Sigmoid colon (tissue), 3 donors: ENCODE measurements at regions not wholly inside any gene's neighbourhood (a gene's known extent, or its start where the extent isn't known, plus 50 kb on each side); places are given as distances from the start of the nearest gene placed in this dataset.

ENCODE experiments used
- POLR2A ChIP-seq, 2 donors: fragments of 450-650 bp; IDR thresholded peaks; one replicate each; pipeline ENCODE4 v1.6.1; 2016; ENCODE audit warnings: antibody characterized with exemption in 2 of 2, mild to moderate bottlenecking in 2 of 2, moderate library complexity in 2 of 2
- TF ChIP-seq, protein P1 (sequence below), 4 experiments: fragments of 450-650 bp in 3 of 4; fragments of 200-600 bp in 1 of 4; IDR thresholded peaks; one replicate each; pipeline ENCODE4 v1.5.1; 2016 to 2019; ENCODE audit warnings: antibody characterized with exemption in 4 of 4, mild to moderate bottlenecking in 3 of 4, moderate library complexity in 2 of 4

DNA sequence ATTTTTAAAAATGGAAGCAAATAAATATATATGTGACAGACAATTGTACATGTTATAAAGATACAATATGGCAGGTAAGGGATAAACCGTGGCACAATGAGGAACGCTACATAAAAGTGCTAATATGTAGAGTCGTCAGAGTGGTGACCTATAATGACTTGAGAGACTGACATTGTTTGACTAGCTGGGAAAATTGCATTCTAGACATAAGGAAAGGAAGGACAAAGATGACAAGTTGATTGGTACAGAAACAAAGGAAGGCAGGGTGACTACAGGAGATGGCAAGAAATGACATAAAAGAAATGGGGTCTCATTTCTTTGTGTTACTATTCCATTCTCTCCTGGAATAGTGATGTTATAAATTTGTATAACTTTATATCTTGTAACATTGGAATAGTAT lies 420.4 kb downstream of the DSC3 start:
- TF ChIP-seq, protein P1, sequence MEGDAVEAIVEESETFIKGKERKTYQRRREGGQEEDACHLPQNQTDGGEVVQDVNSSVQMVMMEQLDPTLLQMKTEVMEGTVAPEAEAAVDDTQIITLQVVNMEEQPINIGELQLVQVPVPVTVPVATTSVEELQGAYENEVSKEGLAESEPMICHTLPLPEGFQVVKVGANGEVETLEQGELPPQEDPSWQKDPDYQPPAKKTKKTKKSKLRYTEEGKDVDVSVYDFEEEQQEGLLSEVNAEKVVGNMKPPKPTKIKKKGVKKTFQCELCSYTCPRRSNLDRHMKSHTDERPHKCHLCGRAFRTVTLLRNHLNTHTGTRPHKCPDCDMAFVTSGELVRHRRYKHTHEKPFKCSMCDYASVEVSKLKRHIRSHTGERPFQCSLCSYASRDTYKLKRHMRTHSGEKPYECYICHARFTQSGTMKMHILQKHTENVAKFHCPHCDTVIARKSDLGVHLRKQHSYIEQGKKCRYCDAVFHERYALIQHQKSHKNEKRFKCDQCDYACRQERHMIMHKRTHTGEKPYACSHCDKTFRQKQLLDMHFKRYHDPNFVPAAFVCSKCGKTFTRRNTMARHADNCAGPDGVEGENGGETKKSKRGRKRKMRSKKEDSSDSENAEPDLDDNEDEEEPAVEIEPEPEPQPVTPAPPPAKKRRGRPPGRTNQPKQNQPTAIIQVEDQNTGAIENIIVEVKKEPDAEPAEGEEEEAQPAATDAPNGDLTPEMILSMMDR (IDR thresholded peaks at IDR 0.05) = no peak
- no peak for TF ChIP-seq POLR2A (IDR thresholded peaks at IDR 0.05)
